ENCODE measurements at regions not wholly inside any gene's neighbourhood (a gene's known extent, or its start where the extent isn't known, plus 50 kb on each side); places are given as distances from the start of the nearest gene placed in this dataset.

DNA sequence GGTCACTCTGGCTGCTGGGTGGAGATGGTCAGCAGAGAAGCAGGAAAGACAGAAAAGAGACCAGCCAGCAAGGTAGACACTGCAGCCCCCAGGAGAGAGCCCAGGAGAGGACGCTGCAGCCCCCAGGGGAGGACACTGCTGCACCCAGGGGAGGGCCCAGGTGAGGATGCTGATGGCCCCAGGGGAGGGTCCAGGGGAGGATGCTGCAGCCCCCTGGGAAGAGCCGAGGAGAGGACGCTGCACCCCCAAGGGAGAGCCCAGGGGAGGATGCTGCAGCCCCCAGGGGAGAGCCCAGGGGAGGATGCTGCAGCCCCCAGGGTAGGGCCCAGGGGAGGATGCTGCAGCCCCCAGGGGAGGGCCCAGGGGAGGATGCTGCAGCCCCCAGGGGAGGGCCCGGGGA lies 196.7 kb upstream of the NSMCE3 start:
- no peak for TF ChIP-seq CTCF (optimal IDR thresholded peaks at IDR 0.05 in 1 of 3, IDR thresholded peaks at IDR 0.05 in 1 of 3, conservative IDR thresholded peaks at IDR 0.05 in 1 of 3; ENCODE audit: extremely low read depth in 1 of 3, insufficient read depth in 2 of 3, low read length in 3 of 3)
- no peak for TF ChIP-seq EZH2 (IDR thresholded peaks at IDR 0.05; ENCODE audit: low read length)
